Stimulated activated CD4-positive, alpha-beta T cell treated with anti-CD3 and anti-CD28 coated beads, Interleukin-12 subunit alpha, Interleukin-12 subunit beta, amount 100 ng/mL, for 4 hours (primary cell): ENCODE measurements at regions not wholly inside any gene's neighbourhood (a gene's known extent, or its start where the extent isn't known, plus 50 kb on each side); places are given as distances from the start of the nearest gene placed in this dataset.

ENCODE experiments used
- DNase-seq: peaks from one replicate; pipeline ENCODE4 v3.0.0-alpha.2; 2020

DNA sequence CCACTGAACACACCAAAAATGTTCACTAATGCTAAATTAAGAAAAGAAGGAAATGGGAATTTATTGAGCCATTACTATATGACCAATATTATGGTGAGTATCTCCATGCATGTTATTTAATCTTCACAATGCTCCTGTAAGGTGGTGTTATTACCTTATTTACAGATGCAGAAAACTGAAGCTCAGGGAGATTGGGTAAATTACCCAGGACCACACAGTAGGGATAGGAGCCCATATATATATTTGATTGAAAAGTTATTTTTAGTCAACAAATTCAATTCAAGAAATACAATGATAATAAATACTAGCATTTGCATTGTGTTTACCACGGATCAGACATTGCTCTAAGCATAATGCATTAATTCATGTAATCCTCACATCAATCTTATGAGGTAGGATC is 202.2 kb upstream of the FBXO11 start:
- DNase-seq: no peak

DNA sequence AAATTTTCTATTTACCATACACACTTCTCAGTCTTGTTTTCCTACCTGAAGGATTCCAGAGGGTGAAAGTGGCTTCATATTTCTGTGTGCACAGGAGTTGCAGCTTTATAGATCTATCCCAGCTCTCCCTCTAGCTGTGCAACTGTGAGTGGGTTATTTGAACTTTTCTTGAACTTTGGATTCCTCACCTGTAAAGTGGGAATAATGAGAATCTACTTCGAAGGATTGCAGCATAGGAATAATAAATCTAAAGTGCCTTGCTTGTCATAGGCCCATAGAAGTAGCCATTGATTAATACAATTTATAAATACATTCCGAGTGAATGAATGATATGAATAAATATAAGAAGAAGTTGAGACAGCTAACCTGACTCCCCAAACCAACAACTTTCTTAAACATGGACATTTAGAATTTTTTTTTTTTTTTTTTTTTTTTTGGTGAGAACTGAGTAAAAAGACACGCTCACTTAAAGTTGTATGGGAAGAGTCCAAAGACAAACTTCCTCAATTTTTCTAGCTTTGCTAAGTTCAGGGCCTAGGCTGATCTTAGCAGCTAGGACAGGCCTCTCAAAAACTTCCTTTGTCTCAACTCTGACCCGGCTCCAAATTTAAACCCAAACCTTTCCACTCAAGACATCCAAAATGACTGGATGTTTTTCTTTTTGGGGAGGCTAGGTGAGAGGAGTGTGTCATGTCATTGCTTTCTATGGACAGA is 203.3 kb upstream of the FBXO11 start:
- DNase-seq: no peak

GRCh38 chr2:48110492-48110891 is 204.0 kb upstream of the FOXN2 start:
- no peak for DNase-seq

GRCh38 chr2:48112911-48113680 is 201.4 kb upstream of the FOXN2 start:
- no peak for DNase-seq

DNA sequence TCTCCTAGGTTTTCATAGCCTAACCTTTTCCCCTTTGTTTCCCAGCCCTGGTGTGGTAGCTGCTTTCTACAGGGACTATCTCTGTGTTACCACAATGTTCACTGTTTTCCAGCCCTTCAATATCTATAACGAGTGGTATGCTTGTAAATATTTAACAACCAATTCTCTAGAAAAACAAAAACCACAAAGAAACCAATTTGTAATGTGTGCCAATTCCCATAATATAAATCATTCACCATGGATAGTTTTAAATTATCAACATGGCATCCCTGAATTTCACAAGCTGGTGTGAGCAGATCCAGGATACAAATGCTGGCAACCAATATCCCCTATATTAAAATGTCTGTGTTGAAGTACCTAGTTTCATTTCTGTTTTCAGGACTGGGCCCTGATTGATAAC is 200.7 kb upstream of the FOXN2 start:
- DNase-seq: no peak

GRCh38 chr2:48114256-48114655 is 200.2 kb upstream of the FOXN2 start:
- peak; percentile 27 for DNase-seq

DNA sequence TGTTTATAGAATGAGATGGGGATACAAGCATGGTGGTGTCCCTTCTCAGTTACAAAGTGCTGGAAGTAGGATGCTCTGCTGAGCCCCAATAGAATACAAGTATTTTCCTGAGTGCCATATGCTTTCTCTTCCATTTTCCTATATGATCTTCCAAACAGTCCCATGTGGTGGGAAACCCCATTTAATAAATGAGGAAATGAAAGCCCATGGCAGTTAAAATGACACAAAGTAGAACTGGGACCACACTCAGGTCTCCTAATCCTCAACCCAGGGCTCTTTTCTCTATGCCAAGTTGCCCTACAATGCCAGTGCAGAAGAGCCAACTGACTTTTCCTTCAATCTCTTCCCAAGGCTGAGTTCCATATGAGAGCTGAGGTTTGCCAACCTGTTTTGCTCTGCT is 198.0 kb upstream of the FOXN2 start:
- DNase-seq: no peak

GRCh38 chr2:48118895-48119294 is 195.6 kb upstream of the FOXN2 start:
- no peak for DNase-seq

DNA sequence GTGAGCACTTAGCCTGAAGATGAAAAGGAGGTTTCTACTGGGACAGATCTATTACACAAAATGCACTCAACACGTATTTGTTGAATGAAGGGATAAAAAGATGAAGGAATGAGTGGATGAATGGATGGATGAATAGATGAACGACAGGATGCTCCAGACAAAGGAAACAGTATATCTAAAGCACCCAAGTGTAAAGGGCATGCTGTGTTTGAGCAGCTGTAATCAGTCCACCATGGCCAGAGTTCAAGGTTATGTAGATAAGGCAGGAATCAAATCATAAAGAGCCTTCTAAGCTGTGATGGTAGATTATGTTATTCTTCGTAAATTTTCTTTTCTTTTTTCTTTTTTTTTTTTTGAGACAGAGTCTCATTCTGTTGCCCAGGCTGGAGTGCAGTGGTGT is 194.4 kb upstream of the FOXN2 start:
- DNase-seq: no peak

- no peak for DNase-seq
These were observed 193.7 kb upstream of the FOXN2 start for GRCh38 chr2:48120759-48121242.

- DNase-seq: no peak
These were observed 192.3 kb upstream of the FOXN2 start for GRCh38 chr2:48122166-48122565.

DNA sequence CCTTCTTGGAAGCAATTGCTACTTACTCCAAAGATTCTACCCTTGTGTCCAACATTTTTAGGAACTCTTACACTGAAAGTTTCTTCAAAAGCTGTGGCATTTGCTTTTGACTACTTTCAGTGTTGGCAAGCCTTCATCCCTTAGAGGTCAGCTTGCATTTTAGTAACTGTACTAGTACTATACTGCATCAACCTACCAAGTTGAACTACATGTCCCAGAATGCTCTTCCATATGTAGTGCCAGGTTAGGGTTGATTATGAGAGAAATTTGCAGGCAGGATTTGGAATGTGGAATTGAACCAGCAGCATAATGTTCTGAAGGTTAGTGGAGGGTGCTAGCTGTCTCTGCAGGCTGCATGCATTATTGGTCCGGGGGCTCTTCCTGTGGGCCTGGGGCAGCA is 189.9 kb upstream of the FOXN2 start:
- DNase-seq: no peak

GRCh38 chr2:48126162-48126561 is 188.3 kb upstream of the FOXN2 start:
- no peak for DNase-seq

GRCh38 chr2:48127612-48128191 is 186.8 kb upstream of the FOXN2 start:
- DNase-seq: no peak

DNA sequence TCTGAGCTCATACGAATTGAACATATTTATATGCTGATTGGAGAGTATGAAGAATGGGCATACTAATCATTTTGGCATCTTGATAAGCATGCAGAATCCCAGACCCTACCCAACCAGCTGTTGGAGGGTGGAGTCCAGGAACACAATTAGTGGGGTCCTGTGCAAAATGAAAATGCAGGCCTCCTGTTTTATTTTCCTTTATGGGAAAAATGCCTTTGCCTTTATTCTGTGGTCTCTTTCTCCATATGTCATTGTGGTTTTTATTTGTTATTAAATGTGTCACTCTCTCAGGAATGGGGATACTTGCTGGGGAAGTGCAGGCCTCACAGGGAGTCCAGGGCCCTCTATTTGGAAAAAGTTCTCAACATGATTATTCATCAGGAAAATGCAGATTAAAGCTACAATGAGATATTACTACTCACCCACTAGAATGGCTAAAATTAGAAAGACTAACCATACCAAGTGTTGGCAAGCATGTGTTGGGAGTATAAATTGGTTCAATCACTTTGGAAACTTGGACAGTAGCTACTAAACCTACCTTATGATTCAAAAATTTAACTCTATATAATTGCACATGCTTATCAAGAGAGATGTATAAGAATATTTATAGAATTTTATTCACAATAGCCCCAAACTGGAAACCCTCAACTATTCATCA is 185.1 kb upstream of the FOXN2 start:
- no peak for DNase-seq

DNA sequence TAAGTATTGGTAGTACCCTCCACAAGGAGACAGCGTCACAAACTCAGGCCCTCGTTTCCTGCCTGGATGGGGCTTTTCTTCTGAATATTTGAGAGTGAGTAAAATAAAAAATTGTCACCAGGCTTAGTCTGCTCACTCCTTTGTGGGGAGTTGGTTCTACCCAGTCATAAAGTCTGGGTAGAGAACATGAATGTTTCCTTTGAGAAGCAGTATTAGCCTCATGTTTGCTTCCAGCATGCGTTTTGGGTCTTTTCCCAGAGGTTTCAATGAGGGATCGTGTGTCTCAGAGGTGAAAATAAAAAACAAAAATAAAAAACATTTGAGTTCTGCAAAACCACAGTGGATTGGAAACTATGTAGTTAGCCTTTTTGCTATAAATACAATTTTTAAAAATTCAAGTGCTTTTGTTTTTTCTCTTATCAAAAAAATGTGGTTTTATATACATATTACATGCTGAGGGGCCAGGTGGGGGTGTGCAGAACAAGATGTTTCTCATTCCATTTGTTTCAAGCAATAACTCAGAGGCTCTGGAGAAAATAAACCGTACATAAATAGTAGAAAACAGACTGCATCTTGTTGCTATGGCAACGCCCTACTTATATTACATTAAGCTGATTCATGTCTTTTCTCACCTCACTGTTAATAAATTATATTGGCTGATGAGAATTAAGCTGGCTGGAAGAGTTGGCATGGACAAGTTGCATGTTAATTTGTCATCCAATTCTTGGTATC is 182.8 kb upstream of the FOXN2 start:
- DNase-seq: no peak

- no peak for DNase-seq
These were observed 182.2 kb upstream of the FOXN2 start for GRCh38 chr2:48132271-48132625.

GRCh38 chr2:48134704-48135103 is 179.8 kb upstream of the FOXN2 start:
- no peak for DNase-seq

- no peak for DNase-seq
These were observed 178.7 kb upstream of the FOXN2 start for GRCh38 chr2:48135797-48136196.

GRCh38 chr2:48137829-48138228 is 176.7 kb upstream of the FOXN2 start:
- no peak for DNase-seq

GRCh38 chr2:48138898-48139297 is 175.6 kb upstream of the FOXN2 start:
- no peak for DNase-seq

GRCh38 chr2:48140586-48140985 is 173.9 kb upstream of the FOXN2 start:
- no peak for DNase-seq

- no peak for DNase-seq
These were observed 169.7 kb upstream of the FOXN2 start for GRCh38 chr2:48144777-48145176.
